Activated B cell treated with CpG ODN at 0.5 μM for 24 hours (primary cell): ENCODE measurements at regions not wholly inside any gene's neighbourhood (a gene's known extent, or its start where the extent isn't known, plus 50 kb on each side); places are given as distances from the start of the nearest gene placed in this dataset.

ENCODE experiments used
- ATAC-seq: fragments of 200-7000 bp; cut with Tn5 transposase; one replicate; pipeline ENCODE4 v1.10.0; 2021; ENCODE audit warnings: low read depth, mild to moderate bottlenecking, moderate library complexity
- CTCF ChIA-PET: fragments of 350-600 bp; sonication (Branson Sonifier 250); formaldehyde crosslinking; loops from one replicate; lab custom pipeline; 2021; ENCODE audit warnings: antibody characterized with exemption; lab: Charles Lee
- POLR2A ChIA-PET: fragments of 350-600 bp; sonication (Branson Sonifier 250); formaldehyde crosslinking; loops from one replicate; lab custom pipeline; 2021; ENCODE audit warnings: antibody characterized with exemption; lab: Charles Lee
- DNase-seq: peaks from one replicate; pipeline ENCODE4 v3.0.0; 2022
- H3K27ac Mint-ChIP-seq: one replicate; pipeline ENCODE4 v1.8.0; 2020; ENCODE audit warnings: mixed read lengths
- H3K27me3 Mint-ChIP-seq: one replicate; pipeline ENCODE4 v1.8.0; 2021; ENCODE audit warnings: mixed read lengths
- H3K36me3 Mint-ChIP-seq: one replicate; pipeline ENCODE4 v1.8.0; 2021; ENCODE audit warnings: low read depth, mixed read lengths
- H3K4me1 Mint-ChIP-seq: one replicate; pipeline ENCODE4 v1.8.0; 2021; ENCODE audit warnings: mixed read lengths
- H3K4me3 Mint-ChIP-seq: one replicate; pipeline ENCODE4 v1.8.0; 2020; ENCODE audit warnings: mild to moderate bottlenecking, mixed read lengths
- H3K9me3 Mint-ChIP-seq: one replicate; pipeline ENCODE4 v1.8.0; 2020; ENCODE audit warnings: mixed read lengths
- CTCF ChIP-seq: fragments of 200-600 bp; IDR thresholded peaks from one replicate; pipeline ENCODE4 v1.8.0; 2022; ENCODE audit warnings: antibody characterized with exemption, mild to moderate bottlenecking
- intact Hi-C: fragments of 100-400 bp; cut with micrococcal nuclease; formaldehyde crosslinking; loops from one replicate; pipeline ENCODE4 v1.15.1; 2024

- Mint-ChIP-seq H3K4me3 (no peak overlapping the region), H3K4me1 (peaks cover 53% of the 10 kb centered on the region), H3K27me3 (no peaks in the 10 kb centered on the region), H3K9me3 (no peaks in the 10 kb centered on the region), H3K36me3 (no peaks in the 10 kb centered on the region), H3K27ac (no peak overlapping the region)
- intact Hi-C loops, result no loop called here
- POLR2A ChIA-PET, result no interaction called here
- CTCF ChIA-PET, result no interaction called here
- TF ChIP-seq CTCF, result no peak
- no peak for ATAC-seq
- no peak for DNase-seq
Observed at GRCh38 chr12:92533280-92533890, 169.4 kb upstream of the PLEKHG7 start.

- Mint-ChIP-seq H3K27ac (no peak overlapping the region), H3K4me1 (peaks cover 35% of the 10 kb centered on the region), H3K27me3 (no peaks in the 10 kb centered on the region), H3K4me3 (no peak overlapping the region), H3K36me3 (no peaks in the 10 kb centered on the region), H3K9me3 (no peaks in the 10 kb centered on the region)
- TF ChIP-seq CTCF, result no peak
- CTCF ChIA-PET, result no interaction called here
- POLR2A ChIA-PET, result interaction anchor here (1.1 kb wide), 1 partner anchor 24 kb away, joined by 5 read pairs; no protein-coding TSS in a partner anchor
- DNase-seq, result no peak
- no peak for ATAC-seq
- intact Hi-C loops, result loop anchor here (1.0 kb wide), 1 partner anchor 8 kb away; no protein-coding TSS in a partner anchor
Observed at GRCh38 chr12:92530706-92531105, 172.1 kb upstream of the PLEKHG7 start.

GRCh38 chr12:92529944-92530343 is 172.8 kb upstream of the PLEKHG7 start:
- no peaks in the 10 kb centered on the region for H3K9me3 Mint-ChIP-seq
- H3K36me3 Mint-ChIP-seq, result no peaks in the 10 kb centered on the region
- no peak for TF ChIP-seq CTCF
- no peak overlapping the region for H3K4me3 Mint-ChIP-seq
- H3K4me1 Mint-ChIP-seq, result peaks cover 28% of the 10 kb centered on the region
- H3K27me3 Mint-ChIP-seq, result no peaks in the 10 kb centered on the region
- H3K27ac Mint-ChIP-seq, result peak overlapping the region; percentile 42
- intact Hi-C loops, result loop anchor here (1.0 kb wide), 1 partner anchor 8 kb away; no protein-coding TSS in a partner anchor
- DNase-seq (no peak), ATAC-seq (peak; percentile 34)
- POLR2A ChIA-PET, result interaction anchor here (1.1 kb wide), 1 partner anchor 24 kb away, joined by 5 read pairs; no protein-coding TSS in a partner anchor
- CTCF ChIA-PET, result no interaction called here

- intact Hi-C loops, result no loop called here
- H3K9me3 Mint-ChIP-seq, result no peaks in the 10 kb centered on the region
- POLR2A ChIA-PET, result no interaction called here
- no peak for ATAC-seq
- CTCF ChIA-PET, result no interaction called here
- H3K27me3 Mint-ChIP-seq, result no peaks in the 10 kb centered on the region
- no peaks in the 10 kb centered on the region for H3K36me3 Mint-ChIP-seq
- DNase-seq, result no peak
- no peak overlapping the region for H3K27ac Mint-ChIP-seq
- no peak for TF ChIP-seq CTCF
- no peak overlapping the region for H3K4me3 Mint-ChIP-seq
- H3K4me1 Mint-ChIP-seq, result peaks cover 26% of the 10 kb centered on the region
Observed at GRCh38 chr12:92528586-92528985, 174.2 kb upstream of the PLEKHG7 start.

- ChIA-PET CTCF (no interaction called here), POLR2A (no interaction called here)
- Mint-ChIP-seq H3K4me1 (peaks cover 21% of the 10 kb centered on the region), H3K27me3 (no peaks in the 10 kb centered on the region), H3K36me3 (peaks cover 1% of the 10 kb centered on the region), H3K9me3 (no peaks in the 10 kb centered on the region), H3K27ac (no peak overlapping the region), H3K4me3 (no peak overlapping the region)
- no peak for TF ChIP-seq CTCF
- DNase-seq (no peak), ATAC-seq (no peak)
- intact Hi-C loops, result no loop called here
Observed at GRCh38 chr12:92528097-92528496, 174.7 kb upstream of the PLEKHG7 start.
